ENCODE measurements at regions not wholly inside any gene's neighbourhood (a gene's known extent, or its start where the extent isn't known, plus 50 kb on each side); places are given as distances from the start of the nearest gene placed in this dataset.

DNA sequence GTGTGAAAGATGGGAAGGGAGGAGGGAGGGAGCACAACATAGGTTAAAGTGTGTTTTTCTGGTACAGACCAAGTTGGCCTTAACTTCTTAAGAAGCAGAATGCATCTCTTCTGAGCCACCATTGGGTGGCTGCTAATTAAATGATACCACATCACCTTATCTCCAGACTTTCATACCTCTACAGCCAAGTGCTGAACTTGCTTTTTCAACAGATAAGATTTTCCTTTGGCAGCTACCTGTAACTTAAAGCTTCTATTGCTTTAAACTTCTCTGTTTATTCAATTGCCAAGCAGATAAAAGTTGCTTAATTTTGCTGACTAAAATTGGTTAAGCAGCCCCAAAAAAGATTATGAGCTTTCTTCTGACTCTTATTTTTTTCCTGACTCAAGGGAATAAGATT lies 292.4 kb upstream of the SGO1 start:
- TF ChIP-seq ZBTB49 (tag by site-specific recombination; IDR thresholded peaks at IDR 0.05; ENCODE audit: low read depth) = no peak
- no peak for TF ChIP-seq ZNF354C (tag by site-specific recombination; IDR thresholded peaks at IDR 0.05; ENCODE audit: borderline replicate concordance, low read depth)
- TF ChIP-seq CTCF (tag by site-specific recombination; IDR thresholded peaks at IDR 0.05) = no peak
- no peak for TF ChIP-seq REST (tag by site-specific recombination; IDR thresholded peaks at IDR 0.05)
- TF ChIP-seq ZNF776 (tag by site-specific recombination; IDR thresholded peaks at IDR 0.05; ENCODE audit: borderline replicate concordance) = no peak
- TF ChIP-seq KLF7 (tag by site-specific recombination; IDR thresholded peaks at IDR 0.05; ENCODE audit: borderline replicate concordance) = no peak
- TF ChIP-seq FEZF1 (tag by site-specific recombination; IDR thresholded peaks at IDR 0.05) = no peak
- no peak for TF ChIP-seq ZNF777 (tag by site-specific recombination; IDR thresholded peaks at IDR 0.05; ENCODE audit: borderline replicate concordance)
- no peak for TF ChIP-seq YY1 (tag by site-specific recombination; IDR thresholded peaks at IDR 0.05)
- no peak for TF ChIP-seq ZBTB8A (tag by site-specific recombination; IDR thresholded peaks at IDR 0.05)
- no peak for TF ChIP-seq ZNF10 (tag by site-specific recombination; IDR thresholded peaks at IDR 0.05)
- TF ChIP-seq BCL11A (tag by site-specific recombination; IDR thresholded peaks at IDR 0.05; ENCODE audit: low read depth) = no peak
- no peak for TF ChIP-seq ZNF660 (tag by site-specific recombination; IDR thresholded peaks at IDR 0.05)
- TF ChIP-seq ZNF704 (tag by site-specific recombination; IDR thresholded peaks at IDR 0.05) = no peak
